HepG2 (cell line): ENCODE measurements at regions not wholly inside any gene's neighbourhood (a gene's known extent, or its start where the extent isn't known, plus 50 kb on each side); places are given as distances from the start of the nearest gene placed in this dataset.

Experiments used
- ATAC-seq: fragments of 200-7000 bp; cut with Tn5 transposase; 3 replicates; pipeline ENCODE4 v1.9.1; 2020; ENCODE audit warnings: mild to moderate bottlenecking, moderate library complexity
- BruUV-seq: library from RNA; stranded (reverse); fragments of 400-500 nt; replicated peaks from 2 replicates; lab custom pipeline; 2021; lab: Mats Ljungman, UMichigan
- CTCF ChIA-PET: fragments of 300-600 bp; formaldehyde crosslinking; extraction: SDS; loops from one replicate; lab custom pipeline; 2021; ENCODE audit warnings: low total read pairs, inconsistent platforms, low intra/inter-chr PET ratio; lab: Yijun Ruan, JAX
- POLR2A ChIA-PET: fragments of 350-600 bp; sonication (Branson Sonifier 250); formaldehyde crosslinking; loops from one replicate; lab custom pipeline; 2020; ENCODE audit warnings: antibody characterized with exemption, inconsistent platforms; lab: Yijun Ruan, JAX
- DNase-seq: peaks from one replicate; pipeline ENCODE4 v3.0.0-alpha.2; 2015; ENCODE audit warnings: low spot score
- FAIRE-seq: peaks from 3 replicates; lab custom pipeline; 2011; peaks lifted over from hg19 to GRCh38; lab: Jason Lieb, UNC
- H2AFZ ChIP-seq: one replicate; pipeline ENCODE4 v1.6.1; 2011; ENCODE audit warnings: low read length, inconsistent platforms
- H3K27ac ChIP-seq: fragments of 300-600 bp; 3 replicates; pipeline ENCODE4 v1.8.0; 2011; ENCODE audit warnings: mixed run types, mild to moderate bottlenecking, mixed read lengths, low read length, inconsistent platforms; ENCODE audit not compliant: insufficient read depth; ENCODE audit errors: extremely low read length
- H3K27me3 ChIP-seq, 2 experiments: fragments of 200-600 bp in 1 of 2; 2 replicates in 1 of 2; 3 replicates in 1 of 2; pipeline versions ENCODE4 v1.6.0 to v1.8.0; 2011; ENCODE audit warnings: low read length in 2 of 2, mild to moderate bottlenecking in 2 of 2, moderate library complexity in 2 of 2, inconsistent platforms in 1 of 2; ENCODE audit not compliant: insufficient read depth in 2 of 2, control insufficient read depth in 1 of 2
- H3K36me3 ChIP-seq, 2 experiments: fragments of 200-600 bp in 1 of 2; replicated peaks in 1 of 2; 2 replicates in 1 of 2; 3 replicates in 1 of 2; pipeline versions ENCODE4 v1.5.1 to v1.8.0; 2011; ENCODE audit warnings: low read length in 2 of 2, inconsistent platforms in 1 of 2; ENCODE audit not compliant: insufficient read depth in 2 of 2, control insufficient read depth in 1 of 2
- H3K4me1 ChIP-seq: 2 replicates; pipeline ENCODE4 v1.5.1; 2012; ENCODE audit warnings: low read length, inconsistent platforms; ENCODE audit not compliant: insufficient read depth
- H3K4me2 ChIP-seq: 2 replicates; pipeline ENCODE4 v1.6.0; 2011; ENCODE audit warnings: low read depth, low read length, inconsistent platforms
- H3K4me3 ChIP-seq, 3 experiments: fragments of 200-600 bp in 1 of 3; sonication (generic), shearing (Covaris generic) in 1 of 3; replicated peaks in 1 of 3; 2 replicates each; pipeline ENCODE4 v1.5.1; 2011 to 2016; ENCODE audit warnings: low read length in 3 of 3, inconsistent platforms in 2 of 3, low read depth in 2 of 3, mild to moderate bottlenecking in 2 of 3, control low read depth in 1 of 3, mixed read lengths in 1 of 3; ENCODE audit not compliant: insufficient read depth in 1 of 3
- H3K79me2 ChIP-seq: one replicate; pipeline ENCODE4 v1.6.1; 2011; ENCODE audit warnings: low read length, inconsistent platforms; ENCODE audit not compliant: insufficient read depth
- H3K9ac ChIP-seq: 2 replicates; pipeline ENCODE4 v1.6.0; 2011; ENCODE audit warnings: mild to moderate bottlenecking, low read depth, low read length, inconsistent platforms; ENCODE audit not compliant: insufficient read depth
- H3K9me3 ChIP-seq: 2 replicates; pipeline ENCODE4 v1.5.1; 2012; ENCODE audit warnings: mild to moderate bottlenecking, low read length
- H4K20me1 ChIP-seq: 2 replicates; pipeline ENCODE4 v1.6.0; 2011; ENCODE audit warnings: inconsistent platforms, mild to moderate bottlenecking, low read length, moderate library complexity; ENCODE audit not compliant: insufficient read depth
- CCDC6 ChIP-seq: sonication (generic); formaldehyde crosslinking; IDR thresholded peaks from 2 replicates; pipeline ENCODE4 v1.8.1; 2022; ENCODE audit warnings: mild to moderate bottlenecking, missing genetic modification reagents, moderate library complexity
- CENPT ChIP-seq: sonication (generic); formaldehyde crosslinking; IDR thresholded peaks from 2 replicates; pipeline ENCODE4 v1.8.0; 2022; ENCODE audit warnings: low read depth, mild to moderate bottlenecking, moderate library complexity, missing genetic modification reagents
- CHD2 ChIP-seq: IDR thresholded peaks from 2 replicates; pipeline ENCODE4 v1.6.1; 2011; ENCODE audit warnings: low read depth, low read length, improper control_type of control experiment
- DMAP1 ChIP-seq: IDR thresholded peaks from 2 replicates; pipeline ENCODE4 v1.6.1; 2016
- EEA1 ChIP-seq: sonication (generic); formaldehyde crosslinking; IDR thresholded peaks from 2 replicates; pipeline ENCODE4 v1.5.1; 2020; ENCODE audit warnings: mild to moderate bottlenecking, missing genetic modification reagents, borderline replicate concordance
- GATA4 ChIP-seq: sonication (generic); IDR thresholded peaks from 2 replicates; pipeline ENCODE4 v1.6.1; 2016; ENCODE audit warnings: antibody characterized with exemption, low read depth, borderline replicate concordance
- KDM4B ChIP-seq: sonication (generic); formaldehyde crosslinking; IDR thresholded peaks from 2 replicates; pipeline ENCODE4 v1.4.0; 2020; ENCODE audit warnings: missing genetic modification reagents
- MAFK ChIP-seq, 2 experiments: IDR thresholded peaks in 1 of 2; conservative IDR thresholded peaks in 1 of 2; 2 replicates each; pipeline ENCODE4 v1.6.1; 2011; ENCODE audit warnings: improper control_type of control experiment in 2 of 2, low read length in 2 of 2
- NCOR1 ChIP-seq: fragments of 200-600 bp; sonication (generic); IDR thresholded peaks from 2 replicates; pipeline ENCODE4 v1.7.0; 2017; ENCODE audit warnings: antibody characterized with exemption, low read length, borderline replicate concordance
- NFATC3 ChIP-seq: sonication (generic); formaldehyde crosslinking; IDR thresholded peaks from 2 replicates; pipeline ENCODE4 v1.5.1; 2020; ENCODE audit warnings: mild to moderate bottlenecking, missing genetic modification reagents
- REXO4 ChIP-seq: sonication (generic); formaldehyde crosslinking; IDR thresholded peaks from 2 replicates; pipeline ENCODE4 v1.8.0; 2022; ENCODE audit warnings: missing genetic modification reagents, mild to moderate bottlenecking, borderline replicate concordance
- ZMYM3 ChIP-seq: sonication (generic); formaldehyde crosslinking; IDR thresholded peaks from 2 replicates; pipeline ENCODE4 v1.5.1; 2020; ENCODE audit warnings: mild to moderate bottlenecking, missing genetic modification reagents
- ZNF24 ChIP-seq: fragments of 450-650 bp; IDR thresholded peaks from 2 replicates; pipeline ENCODE4 v1.6.1; 2017; ENCODE audit warnings: antibody characterized with exemption, mild to moderate bottlenecking
- ZNF30 ChIP-seq: sonication (generic); formaldehyde crosslinking; IDR thresholded peaks from 2 replicates; pipeline ENCODE4 v1.5.0; 2020; ENCODE audit warnings: mild to moderate bottlenecking, missing genetic modification reagents
- ZNF382 ChIP-seq: sonication (generic); formaldehyde crosslinking; IDR thresholded peaks from 2 replicates; pipeline ENCODE4 v1.5.0; 2020; ENCODE audit warnings: missing genetic modification reagents, mild to moderate bottlenecking, borderline replicate concordance
- ZNF83 ChIP-seq: sonication (generic); formaldehyde crosslinking; IDR thresholded peaks from 2 replicates; pipeline ENCODE4 v1.4.0; 2020; ENCODE audit warnings: missing genetic modification reagents, mild to moderate bottlenecking, borderline replicate concordance
- WGBS: methylation state at CpG from one replicate; pipeline ENCODE4 v1.1.6; 2017; ENCODE audit warnings: low lambda C conversion rate; 5-methylcytosine and 5-hydroxymethylcytosine counted together
- in situ Hi-C: cut with HindIII; loops from 2 replicates; pipeline ENCODE4 v1.10.0; 2017; ENCODE audit warnings: low pct_unique_long_range_greater_than_20kb; ENCODE audit not compliant: extremely low pct_ligation_motif_present
- intact Hi-C: fragments of 100-400 bp; cut with micrococcal nuclease; formaldehyde crosslinking; loops from one replicate; pipeline ENCODE4 v1.10.0; 2022; ENCODE audit not compliant: unreplicated experiment
- TF ChIP-seq, protein P1 (sequence below): sonication (generic); formaldehyde crosslinking; IDR thresholded peaks from 2 replicates; pipeline ENCODE4 v1.8.1; 2023; ENCODE audit warnings: mild to moderate bottlenecking, missing genetic modification reagents
- TF ChIP-seq, protein P2 (sequence below): sonication (generic); formaldehyde crosslinking; IDR thresholded peaks from 2 replicates; pipeline ENCODE4 v1.4.0; 2020; ENCODE audit warnings: mild to moderate bottlenecking, low read depth, missing genetic modification reagents

DNA sequence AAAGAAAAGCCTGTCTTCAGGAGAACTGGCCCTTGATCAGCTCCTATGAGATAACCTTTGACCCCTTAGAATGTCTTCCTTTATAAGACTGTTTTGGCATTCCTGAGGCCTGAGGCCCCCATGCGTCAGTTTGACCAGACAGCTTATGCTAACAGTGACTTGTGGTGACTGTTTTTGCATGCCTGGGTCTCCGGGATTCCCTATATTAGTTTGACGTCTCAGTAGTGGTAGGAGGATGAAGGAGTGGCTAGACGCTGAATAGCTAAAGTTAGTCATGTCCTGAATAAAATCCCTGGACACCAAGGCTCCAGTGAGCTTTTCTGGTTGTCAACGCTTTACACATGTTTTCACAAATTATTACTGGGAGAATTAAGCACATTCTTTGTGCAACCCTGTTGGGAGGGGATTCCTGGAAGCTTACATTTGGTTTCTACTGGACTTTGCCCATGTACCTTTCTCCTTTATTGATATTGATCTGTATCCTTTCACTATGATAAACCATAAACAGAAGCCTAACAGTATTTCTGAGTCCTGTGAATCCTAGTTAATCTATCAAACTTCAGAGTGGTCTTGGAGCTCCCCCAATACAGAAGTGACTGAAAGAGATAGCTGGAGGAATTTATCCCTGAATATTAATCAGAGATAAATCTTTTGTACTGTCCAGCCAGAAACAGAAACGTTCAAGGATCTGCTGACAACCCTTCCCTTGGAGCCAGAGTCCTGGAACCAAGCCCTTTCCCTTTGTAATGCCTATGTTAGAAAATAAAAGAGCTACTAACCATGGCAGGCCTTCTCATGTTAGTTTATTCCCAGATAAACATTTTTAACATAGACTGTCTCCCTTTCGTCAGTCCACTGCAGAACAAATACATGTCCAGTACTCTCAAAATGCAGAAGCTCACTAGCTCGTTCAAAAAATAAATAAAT is 479.2 kb downstream of the RPS29 start:
- no peaks in the 10 kb centered on the region for H4K20me1 ChIP-seq
- H3K9me3 ChIP-seq: no peaks in the 10 kb centered on the region
- H3K9ac ChIP-seq: no peak overlapping the region
- TF ChIP-seq ZNF24 (no peak), DMAP1 (CRISPR knock-in tag) (no peak), REXO4 (CRISPR knock-in tag) (no peak), CCDC6 (no peak), CHD2 (no peak), ZNF30 (CRISPR knock-in tag) (no peak), NFATC3 (CRISPR knock-in tag) (no peak), ZMYM3 (CRISPR knock-in tag) (no peak), ZNF83 (no peak), NCOR1 (no peak), ZNF382 (CRISPR knock-in tag) (no peak), EEA1 (no peak), GATA4 (no peak), CENPT (CRISPR knock-in tag) (no peak), MAFK (conservative IDR thresholded peaks at IDR 0.05 in 1 of 2, IDR thresholded peaks at IDR 0.05 in 1 of 2; ENCODE audit: low read length in 2 of 2) (no peak), KDM4B (CRISPR knock-in tag) (no peak)
- TF ChIP-seq, protein P1, sequence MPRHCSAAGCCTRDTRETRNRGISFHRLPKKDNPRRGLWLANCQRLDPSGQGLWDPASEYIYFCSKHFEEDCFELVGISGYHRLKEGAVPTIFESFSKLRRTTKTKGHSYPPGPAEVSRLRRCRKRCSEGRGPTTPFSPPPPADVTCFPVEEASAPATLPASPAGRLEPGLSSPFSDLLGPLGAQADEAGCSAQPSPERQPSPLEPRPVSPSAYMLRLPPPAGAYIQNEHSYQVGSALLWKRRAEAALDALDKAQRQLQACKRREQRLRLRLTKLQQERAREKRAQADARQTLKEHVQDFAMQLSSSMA (CRISPR knock-in tag): no peak
- TF ChIP-seq, protein P2, sequence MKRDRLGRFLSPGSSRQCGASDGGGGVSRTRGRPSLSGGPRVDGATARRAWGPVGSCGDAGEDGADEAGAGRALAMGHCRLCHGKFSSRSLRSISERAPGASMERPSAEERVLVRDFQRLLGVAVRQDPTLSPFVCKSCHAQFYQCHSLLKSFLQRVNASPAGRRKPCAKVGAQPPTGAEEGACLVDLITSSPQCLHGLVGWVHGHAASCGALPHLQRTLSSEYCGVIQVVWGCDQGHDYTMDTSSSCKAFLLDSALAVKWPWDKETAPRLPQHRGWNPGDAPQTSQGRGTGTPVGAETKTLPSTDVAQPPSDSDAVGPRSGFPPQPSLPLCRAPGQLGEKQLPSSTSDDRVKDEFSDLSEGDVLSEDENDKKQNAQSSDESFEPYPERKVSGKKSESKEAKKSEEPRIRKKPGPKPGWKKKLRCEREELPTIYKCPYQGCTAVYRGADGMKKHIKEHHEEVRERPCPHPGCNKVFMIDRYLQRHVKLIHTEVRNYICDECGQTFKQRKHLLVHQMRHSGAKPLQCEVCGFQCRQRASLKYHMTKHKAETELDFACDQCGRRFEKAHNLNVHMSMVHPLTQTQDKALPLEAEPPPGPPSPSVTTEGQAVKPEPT (CRISPR knock-in tag): no peak
- in situ Hi-C loops: no loop called here
- no peak overlapping the region for H3K4me2 ChIP-seq
- FAIRE-seq (no peak), DNase-seq (no peak), ATAC-seq (no peak)
- under 1% methylated on average over 8 of the region's 8 CpGs for WGBS
- intact Hi-C loops: no loop called here
- H3K79me2 ChIP-seq: no peaks in the 10 kb centered on the region
- H3K36me3 ChIP-seq: no peaks in the 10 kb centered on the region
- ChIA-PET POLR2A (no interaction called here), CTCF (no interaction called here)
- no peaks in the 10 kb centered on the region for H3K27me3 ChIP-seq
- H3K4me1 ChIP-seq: 0 out of 2 replicates have a peak, but pooled peaks cover 9% of the 10 kb centered on the region
- no TSS peak for BruUV-seq
- H3K4me3 ChIP-seq: no peak overlapping the region
- no peak overlapping the region for H2AFZ ChIP-seq
- H3K27ac ChIP-seq: no peak overlapping the region
